Inflammatory macrophage treated with lipopolysaccharide for 4 hours (primary cell): ENCODE measurements at regions not wholly inside any gene's neighbourhood (a gene's known extent, or its start where the extent isn't known, plus 50 kb on each side); places are given as distances from the start of the nearest gene placed in this dataset.
A peak's percentile ranks its signal among the peaks of the same experiment; 100 is the strongest.

Experiments used
- DNase-seq: peaks from one replicate; pipeline ENCODE4 v3.0.0-alpha.2; 2020

DNA sequence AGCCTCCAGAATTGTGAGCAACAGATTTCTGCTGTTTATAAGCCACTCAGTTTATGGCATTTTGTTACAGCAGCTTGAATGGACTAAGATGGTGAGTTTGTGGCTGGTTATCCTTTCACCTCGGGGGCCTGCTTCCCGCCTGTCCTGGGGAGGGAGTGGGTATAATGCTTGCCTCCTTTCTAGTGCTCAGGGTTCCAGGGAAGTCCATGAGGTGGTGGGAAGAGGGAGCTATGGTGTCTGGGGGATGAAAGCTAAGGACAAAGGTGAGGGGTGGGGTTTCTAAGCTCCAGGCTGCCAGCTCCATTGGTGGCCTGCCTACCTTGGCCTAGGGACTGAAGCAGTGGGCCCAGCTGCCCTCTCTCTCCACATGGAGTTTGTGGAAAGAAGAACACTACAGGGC lies 50.2 kb upstream of the SDK2 start:
- DNase-seq = no peak

DNA sequence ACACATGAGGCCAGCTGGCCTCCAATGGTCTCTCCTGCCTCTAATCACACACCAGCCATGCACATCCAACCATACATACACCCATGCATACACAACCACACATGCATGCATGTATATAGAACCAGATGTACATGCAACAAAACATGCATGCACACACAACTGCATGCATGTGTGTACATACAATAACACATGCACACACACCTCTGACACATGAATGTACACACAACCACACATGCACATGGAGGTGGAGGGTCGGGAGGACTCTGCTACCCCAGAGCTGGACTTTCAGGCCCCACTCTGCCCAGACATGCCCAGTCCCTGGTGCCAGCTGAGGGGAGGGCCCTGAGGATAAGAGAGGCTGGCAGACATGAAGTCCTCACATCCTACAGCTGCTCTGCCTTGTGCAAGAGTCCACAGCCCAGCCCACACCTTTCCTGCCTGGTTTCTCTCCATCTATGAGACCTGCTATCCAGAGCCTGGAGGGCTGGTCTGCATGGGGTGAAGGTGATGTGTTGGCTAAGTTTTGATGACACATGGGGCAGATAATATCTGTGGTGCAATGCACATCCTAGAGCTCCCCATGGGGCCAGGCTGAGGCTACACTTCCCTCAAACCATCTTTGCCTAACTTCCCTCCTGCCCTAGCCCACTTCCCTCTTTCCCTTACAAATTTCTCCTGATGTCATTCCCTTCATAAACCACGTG lies 50.9 kb upstream of the SDK2 start:
- peak; percentile 36 for DNase-seq

DNA sequence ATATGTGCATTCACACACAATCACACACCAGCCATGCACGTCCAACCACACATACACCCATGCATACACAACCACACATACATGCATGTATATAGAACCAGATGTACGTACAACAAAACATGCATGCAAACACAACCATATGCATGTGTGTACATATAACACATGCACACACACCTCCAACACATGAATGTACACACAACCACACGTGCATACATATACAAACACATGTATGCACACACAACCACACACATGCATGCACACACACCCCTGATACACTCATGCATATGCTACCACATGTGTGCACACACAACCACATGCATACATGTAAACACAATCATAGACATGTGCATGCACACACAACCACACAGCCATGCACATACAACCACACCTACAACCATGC lies 52.0 kb upstream of the SDK2 start:
- DNase-seq = no peak

DNA sequence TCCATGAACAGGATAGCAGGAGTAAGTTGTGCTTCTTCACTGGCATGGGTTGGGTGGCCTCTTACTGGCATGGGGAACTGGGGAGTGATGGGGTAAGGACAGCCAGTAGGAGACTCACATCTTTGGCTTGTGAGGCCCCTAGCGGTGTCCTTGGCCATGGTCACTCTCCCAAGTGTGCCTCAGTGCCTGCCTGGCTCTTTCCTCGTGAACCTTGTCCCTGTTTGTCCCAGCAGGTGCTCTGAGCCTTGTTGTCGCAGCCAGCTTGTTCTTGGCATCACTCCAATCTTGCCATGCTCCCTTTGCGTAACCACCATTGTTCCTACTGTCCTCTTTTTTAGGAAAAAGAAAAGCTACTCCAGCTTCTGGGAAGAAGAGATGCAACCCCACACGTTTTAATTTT lies 53.6 kb upstream of the SDK2 start:
- no peak for DNase-seq

DNA sequence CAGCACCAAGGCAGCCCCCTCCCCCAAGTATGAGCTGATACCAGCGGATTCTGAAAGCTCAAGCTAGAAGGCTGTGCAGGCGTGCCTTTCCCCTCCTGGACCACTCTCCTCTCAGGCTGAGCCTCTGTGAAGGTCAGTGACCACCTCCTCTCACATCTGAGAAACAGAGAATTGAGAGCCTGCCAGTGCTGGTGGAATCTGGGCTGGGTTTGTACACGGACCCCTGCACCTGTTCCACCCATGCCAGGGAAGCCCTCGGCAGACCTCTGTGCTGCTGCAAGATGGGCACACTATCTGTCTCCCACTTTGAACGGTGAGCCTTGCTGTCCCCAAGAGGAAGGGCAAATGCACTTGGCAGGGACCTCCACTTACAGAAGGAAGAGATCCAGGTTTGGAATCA lies 54.7 kb upstream of the SDK2 start:
- no peak for DNase-seq

DNA sequence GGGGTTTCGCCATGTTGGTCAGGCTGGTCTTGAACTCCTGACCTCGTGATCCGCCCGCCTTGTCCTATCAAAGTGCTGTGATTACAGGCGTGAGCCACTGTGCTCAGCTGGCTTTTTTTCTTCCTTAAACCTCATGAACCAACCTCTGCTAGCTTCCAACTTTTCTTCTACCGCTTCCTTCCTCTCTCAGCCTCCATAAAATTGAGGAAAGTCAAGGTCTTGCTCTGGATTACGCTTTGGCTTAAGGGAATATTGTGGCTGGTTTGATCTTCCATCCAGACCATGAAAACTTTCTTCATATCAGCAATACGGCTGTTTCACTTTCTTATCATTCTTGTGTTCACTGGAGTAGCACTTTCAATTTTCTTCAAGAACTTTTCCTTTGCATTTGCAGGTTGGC lies 57.5 kb upstream of the SDK2 start:
- DNase-seq = no peak

DNA sequence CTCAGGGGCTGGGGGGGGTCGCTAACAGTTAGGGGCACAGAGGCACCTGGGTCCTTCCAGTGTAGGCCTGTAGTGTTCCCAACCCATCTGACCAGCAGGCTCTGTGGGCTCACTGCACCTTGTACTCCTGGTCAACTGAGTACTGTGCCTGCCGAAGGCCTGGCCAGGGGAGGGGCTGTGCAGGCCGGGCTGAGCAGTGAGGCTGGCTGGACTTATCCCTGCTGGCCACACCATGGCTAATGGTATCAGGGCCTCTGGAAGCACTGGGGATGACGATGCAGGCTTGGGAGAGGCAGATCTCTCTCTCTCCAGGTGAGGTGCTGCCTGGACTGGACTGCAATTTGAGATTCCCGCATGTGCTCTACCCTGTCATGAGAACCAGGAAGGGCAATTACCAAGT lies 58.9 kb upstream of the SDK2 start:
- no peak for DNase-seq

DNA sequence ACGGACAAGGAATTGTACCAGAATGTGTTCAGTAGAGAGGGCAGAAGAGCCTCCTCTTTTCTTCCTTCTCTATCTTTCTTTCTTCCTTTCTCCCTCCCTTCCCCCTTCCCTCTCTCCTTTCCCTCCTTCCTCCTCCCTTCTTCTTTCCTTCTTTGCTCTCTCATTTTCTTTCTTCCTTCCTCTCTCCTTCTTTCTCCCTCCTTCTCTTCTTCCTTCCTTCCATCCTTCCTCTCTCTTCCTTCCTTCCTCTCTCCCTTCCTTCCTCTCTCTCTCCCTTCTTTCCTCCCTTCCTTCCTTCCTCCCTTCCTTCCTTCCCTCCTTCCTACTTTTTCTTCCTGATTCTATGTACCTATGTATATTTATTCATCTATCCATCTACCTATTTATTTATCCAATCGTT lies 59.7 kb upstream of the SDK2 start:
- DNase-seq = no peak

DNA sequence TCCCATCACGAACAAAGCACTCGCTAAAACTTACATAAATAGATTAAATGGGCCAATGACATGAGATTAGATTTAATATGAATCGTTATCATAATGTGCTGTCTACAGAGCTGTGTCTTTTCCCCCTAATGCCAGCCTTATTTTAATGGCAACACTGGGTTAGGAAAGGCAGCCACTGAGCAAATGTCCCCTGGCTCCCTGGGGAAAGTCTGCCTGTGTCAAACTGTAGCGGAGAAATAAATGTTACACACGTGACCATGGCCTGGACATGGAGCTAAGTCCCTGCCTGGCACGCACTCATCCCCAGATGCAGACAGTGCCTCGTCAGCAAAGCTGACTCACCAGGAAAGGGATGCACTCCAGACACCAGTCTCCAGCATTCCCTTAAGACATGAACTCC lies 61.3 kb upstream of the SDK2 start:
- DNase-seq = no peak

DNA sequence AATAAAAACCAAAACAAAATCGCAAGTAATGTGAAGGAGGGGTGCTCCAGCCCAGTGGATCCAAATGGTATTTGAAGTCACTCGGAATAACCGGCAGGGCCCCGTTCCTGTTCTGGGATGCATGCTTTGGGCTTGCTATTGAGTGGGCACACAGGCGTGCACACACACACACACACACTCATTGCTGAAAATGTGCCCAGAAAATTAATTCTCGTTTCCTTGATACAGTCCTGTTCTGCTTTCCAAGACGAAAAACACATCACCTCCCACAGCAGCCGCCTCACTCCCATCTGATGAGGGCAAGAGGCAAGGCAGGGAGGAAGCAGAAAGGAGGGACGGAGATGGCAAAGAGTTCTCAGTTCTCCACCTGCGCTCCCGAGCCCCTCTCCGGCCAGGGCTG lies 62.2 kb upstream of the SDK2 start:
- DNase-seq = no peak

DNA sequence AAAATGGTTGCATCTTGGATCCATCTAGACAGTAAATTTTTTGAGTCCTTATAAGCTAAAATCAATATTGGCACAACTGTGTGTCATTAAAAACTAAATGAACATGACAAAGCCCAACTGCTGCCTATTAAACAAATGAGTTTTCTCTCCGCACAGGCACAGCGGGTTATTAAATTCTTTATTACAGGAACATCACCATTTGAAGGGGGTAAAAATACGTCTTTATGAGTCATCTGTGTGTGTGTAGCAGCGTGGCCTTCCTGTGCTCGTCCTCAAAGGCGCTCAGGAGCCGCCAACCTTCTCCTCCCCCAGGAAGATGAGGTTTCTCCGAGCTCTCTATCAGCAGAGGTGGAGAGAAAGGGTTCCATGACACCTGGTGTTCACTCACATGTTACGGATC lies 62.6 kb upstream of the SDK2 start:
- DNase-seq = no peak

DNA sequence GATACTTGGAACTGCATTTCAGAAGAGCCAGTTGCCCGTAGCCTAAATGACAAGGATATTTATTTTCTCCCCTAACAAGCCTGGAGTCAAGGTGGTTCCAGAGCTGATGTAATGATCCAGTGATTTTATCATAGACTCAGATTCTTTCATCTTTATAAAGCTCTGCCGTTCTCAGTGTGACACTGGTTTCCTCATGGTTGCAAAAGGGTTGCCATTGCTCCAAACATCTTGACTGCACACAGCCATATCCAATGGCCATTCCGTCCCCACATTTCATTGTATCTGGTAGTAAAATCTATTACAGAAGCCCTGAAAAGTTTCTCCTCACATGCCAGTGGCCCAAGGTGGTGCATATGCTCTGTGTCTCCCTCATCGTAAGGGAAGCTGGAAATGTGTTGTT lies 63.1 kb upstream of the SDK2 start:
- no peak for DNase-seq

DNA sequence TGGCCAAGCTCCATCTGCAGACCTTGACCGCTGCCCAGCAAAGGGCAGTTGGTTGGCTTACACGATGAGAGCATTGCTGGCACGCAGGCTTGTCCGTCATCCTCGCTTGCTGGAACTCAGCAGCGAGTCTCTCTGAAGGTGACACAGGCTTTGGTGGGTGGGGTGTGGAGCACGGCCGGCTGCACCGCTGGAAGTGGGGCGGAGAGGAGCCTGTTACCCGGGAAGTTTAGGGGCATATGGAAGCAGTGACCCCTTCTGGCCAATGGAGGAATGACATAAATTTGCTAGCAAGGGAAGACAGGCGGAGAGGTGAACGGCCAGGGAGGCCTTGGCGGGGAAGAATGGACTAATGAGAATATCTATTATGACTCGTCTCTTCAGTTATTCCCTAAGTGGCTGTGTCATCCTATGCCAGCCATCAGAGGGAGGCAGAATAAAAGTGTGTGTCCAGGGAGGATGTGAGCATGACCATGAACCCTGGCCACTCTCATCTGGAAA lies 65.9 kb upstream of the SDK2 start:
- DNase-seq = peak; percentile 60

DNA sequence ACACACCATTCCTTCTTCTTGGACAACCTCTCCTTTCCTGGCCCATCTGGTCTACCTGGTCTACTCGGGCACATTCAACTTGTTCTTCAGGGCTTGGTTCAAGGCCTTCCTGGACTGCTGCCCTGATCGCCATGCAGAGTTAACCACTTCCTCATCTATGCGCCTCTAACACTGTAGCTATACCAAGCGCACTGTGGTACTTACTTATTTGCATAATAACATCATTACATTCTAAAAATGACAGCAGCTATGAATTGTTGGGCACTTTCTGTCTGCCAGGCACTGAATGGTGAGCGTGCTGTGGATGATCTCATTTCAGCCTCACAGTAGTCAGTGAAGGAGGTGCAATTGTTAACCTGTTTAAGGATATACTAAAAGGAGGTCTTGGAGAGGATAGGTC lies 66.9 kb upstream of the SDK2 start:
- peak; percentile 38 for DNase-seq

DNA sequence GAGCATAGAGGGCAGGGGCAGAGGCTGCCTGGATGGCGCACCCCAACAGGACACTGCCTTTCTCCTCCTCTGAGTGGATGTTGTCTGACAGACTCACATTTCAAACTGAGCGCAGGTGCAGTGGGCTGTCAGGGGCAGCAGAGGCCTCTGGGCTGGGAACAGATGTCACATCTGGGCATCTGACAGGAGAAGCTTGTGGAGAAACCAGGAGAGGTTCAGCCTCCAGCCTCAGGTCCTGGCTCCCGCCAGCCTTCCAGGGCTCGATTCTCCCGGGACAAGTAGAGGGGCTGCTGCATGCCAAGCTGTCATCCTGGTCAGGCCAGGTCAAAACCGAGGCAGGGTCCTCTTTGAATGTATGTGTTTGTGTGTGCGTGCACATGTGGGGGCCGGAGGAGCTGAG lies 67.7 kb upstream of the SDK2 start:
- no peak for DNase-seq

DNA sequence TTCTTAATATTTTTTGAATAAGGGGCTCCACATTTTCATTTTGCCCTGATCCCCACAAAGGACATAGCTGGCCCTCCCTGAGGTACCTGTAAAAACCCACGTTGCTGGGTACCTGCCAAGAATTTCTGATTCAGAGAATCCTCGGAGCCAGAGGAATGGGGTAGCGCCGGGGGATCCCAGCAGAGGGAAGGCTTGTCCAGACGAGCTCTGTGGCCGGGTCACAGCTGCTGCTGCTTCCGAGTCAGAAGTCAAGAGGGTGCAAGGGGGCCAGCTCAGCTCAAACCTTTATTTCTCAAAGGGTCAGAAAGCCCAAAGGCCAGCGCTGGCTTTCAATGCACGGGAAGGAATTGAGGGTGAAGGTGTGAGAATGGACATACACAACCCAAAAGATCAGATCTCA lies 68.9 kb upstream of the SDK2 start:
- DNase-seq = no peak

DNA sequence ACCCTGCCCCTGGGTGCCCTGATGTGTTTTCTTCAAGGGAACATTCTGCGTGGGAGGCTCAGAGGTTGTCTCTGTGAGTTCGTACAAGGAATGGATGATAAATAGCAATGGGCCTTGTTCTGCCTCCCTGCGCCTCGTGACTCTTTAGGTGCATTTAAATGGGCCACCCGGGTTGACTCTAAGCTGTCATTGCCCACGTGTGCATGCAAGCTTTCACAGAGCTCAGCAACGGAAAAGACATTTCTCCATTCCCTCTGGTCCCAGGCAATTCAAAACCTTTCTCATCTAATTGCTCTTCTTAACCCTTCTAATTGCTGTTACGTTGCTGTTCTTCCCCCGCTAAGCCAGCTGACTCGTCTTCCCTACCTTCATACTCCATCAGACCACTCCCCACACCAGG lies 71.5 kb upstream of the SDK2 start:
- DNase-seq = no peak

DNA sequence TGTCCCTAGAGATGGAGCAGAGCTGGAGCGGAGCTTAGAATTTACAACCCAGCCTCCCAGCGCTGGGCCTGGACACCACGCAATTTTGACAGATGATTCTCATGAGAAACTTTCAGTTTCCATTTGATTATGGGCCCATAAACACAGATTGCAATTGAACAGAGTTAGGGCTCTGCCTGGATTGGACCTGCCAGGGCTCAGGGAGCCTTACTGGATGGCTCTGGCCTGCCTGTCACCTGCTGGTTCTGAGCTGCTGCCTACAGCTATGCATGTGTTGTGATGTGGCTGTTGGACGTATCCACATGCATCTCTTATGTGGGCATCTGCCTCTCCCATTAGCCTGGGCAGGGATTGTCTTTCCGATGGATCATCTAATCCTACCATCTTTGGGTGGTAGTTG lies 73.4 kb upstream of the SDK2 start:
- peak; percentile 27 for DNase-seq

DNA sequence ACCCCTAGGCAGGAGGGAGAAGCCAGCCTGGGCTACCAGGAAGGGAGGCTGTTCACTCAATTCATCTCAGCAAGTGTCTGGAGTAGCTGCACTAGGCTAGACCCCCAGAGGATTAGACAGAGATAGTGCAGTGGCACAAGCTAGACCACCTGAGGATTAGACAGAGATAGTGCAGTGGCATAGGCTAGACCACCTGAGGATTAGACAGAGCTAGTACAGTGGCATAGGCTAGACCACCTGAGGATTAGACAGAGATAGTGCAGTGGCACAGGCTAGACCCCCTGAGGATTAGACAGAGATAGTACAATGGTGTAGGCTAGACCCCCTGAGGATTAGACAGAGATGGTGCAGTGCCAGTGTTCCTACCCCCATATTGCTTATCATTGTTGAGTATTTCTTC lies 74.1 kb upstream of the SDK2 start:
- no peak for DNase-seq

DNA sequence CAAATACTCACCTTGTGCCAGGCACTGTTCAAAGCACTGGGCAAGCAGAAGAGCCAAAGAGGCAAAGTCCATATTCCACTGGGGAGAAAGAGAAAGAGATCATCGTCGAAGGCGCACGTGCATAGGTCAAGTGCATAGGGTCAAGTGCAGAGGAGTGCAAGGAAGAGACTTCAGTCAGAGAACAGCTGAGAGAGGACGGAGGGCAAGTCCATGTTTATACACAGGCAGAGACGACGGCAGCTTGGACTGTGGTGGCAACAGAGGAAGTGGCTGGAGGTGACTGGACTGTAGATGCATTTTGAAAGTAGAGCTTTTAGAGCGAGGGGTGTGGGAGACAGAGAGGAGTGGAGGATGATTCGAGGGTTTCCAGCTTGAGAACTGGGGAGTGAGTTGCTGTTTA lies 74.7 kb upstream of the SDK2 start:
- DNase-seq = no peak

DNA sequence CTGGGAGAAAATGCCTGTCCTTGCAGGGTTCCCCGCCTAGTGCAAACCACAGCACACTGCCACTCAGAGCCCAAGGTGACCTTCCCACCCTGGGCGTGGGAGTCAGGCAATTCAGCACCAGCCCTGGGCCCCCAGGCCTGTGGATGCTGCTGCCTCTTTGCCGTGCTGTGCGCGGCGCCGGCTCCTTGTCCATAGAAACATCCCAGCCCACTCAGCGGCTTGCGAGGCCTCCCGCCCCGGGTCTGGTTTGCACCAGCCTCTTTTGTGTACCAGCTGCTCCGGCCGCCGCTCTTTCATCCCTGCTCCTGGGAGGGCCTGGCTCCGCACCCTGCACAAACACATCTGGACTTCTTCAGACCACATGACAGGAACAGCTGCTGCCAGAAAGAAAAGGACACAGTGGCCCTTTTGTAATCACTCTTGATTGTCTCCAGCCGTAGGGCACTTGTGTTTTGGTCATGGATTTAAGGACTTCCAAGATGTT lies 75.4 kb upstream of the SDK2 start:
- no peak for DNase-seq

DNA sequence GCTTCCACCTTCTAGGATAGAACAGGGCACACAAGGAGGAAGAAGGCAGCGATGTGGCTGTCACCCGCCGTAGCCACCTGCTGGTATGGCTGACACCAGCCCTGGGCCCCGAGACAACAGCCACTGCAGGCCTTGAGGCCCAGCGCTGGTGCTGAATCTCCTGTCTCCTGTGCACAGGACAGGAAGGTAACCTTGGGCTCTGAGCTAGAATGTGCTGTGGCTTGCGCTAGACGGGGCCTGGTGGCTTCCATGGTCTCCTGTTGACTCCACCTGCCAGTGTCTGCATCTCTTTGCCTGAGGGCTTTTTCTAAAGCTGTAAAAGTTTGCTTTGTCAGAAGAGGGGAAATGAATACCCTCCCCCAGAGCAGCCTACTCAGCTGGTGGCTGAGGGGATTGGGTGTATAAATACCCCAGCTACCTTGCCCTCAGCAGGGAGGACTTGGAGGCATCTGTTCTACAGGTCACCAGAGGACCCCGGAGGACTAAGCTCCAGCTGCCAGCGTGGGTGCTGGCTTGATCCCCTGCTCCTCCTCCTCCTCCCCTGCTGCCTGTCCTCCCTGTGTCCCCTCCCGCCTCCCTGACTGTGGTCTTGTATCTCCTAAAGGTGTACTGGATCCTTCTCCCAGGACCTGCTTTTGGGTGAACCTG lies 76.1 kb upstream of the SDK2 start:
- no peak for DNase-seq

DNA sequence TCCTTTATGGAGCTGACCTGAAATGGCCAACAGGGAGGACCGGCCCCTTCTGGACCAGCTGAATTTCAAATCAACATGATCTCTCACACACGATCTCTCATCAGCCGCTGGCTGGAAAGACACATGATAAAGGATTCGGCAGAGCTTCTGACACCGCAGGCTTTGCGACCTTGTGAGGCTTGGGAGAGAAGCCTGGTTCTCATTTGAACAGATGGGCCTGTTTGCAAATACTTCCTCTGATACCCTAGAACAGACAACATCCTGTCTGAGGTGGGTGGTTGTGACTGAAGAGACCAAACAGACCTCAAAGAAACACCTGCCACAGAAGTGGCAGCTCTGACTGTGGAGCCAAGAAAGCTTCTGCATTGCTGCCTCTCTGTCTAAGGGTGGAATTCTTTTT lies 77.9 kb upstream of the SDK2 start:
- DNase-seq = no peak

DNA sequence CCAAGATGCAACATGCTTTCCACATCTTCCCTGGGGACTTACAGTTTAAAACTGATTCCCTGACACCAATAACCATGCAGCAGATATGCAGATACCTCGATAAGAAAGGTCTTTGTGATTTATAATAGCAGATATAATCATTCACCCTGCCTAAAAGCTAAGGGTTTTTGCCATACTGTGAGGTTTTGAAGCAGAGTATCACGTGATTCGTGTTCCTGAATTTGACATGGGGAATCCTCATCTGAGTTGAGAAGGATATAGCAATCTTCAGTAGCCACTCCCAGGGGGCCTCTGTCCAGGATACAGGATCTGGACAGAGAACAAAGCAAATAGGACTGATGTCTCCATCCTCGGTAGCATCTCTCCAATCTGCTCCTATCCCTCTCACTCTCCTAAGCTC lies 79.1 kb upstream of the SDK2 start:
- no peak for DNase-seq

DNA sequence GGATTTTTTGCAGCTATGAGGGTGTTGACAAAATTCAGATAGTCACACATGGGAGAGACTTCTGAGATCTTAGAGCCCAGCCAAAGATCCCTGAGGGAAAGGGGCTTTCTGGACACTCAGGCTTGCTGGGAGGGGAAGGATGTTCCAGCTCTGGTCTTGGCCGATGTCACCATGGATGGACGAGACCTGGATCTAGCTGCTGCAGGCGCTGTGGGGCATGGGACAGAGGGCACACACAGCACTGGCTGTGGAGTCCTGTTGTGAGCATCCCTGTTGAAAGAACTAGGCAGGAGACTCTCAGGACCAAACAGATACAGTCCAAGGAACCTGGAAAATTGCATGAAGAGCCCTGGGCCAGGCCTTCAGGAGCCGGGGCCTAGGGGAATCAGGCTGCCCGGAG lies 80.1 kb upstream of the SDK2 start:
- DNase-seq = no peak
